GM23338 (cell line): ENCODE measurements at regions not wholly inside any gene's neighbourhood (a gene's known extent, or its start where the extent isn't known, plus 50 kb on each side); places are given as distances from the start of the nearest gene placed in this dataset.

Source experiments
- CTCF ChIP-seq, 2 experiments: fragments of 200-600 bp in 1 of 2; sonication (generic) in 1 of 2; conservative IDR thresholded peaks; 2 replicates each; pipeline versions ENCODE4 v1.5.1 to v1.6.1; 2016 to 2017; ENCODE audit warnings: antibody characterized with exemption in 2 of 2, low read depth in 2 of 2, mild to moderate bottlenecking in 2 of 2, moderate library complexity in 1 of 2
- ETS1 ChIP-seq: IDR thresholded peaks from 2 replicates; pipeline ENCODE4 v1.6.1; 2016; ENCODE audit warnings: antibody characterized with exemption

- TF ChIP-seq CTCF (conservative IDR thresholded peaks at IDR 0.05; ENCODE audit: low read depth in 2 of 2) (no peak), ETS1 (no peak)
These were observed 68.1 kb downstream of the TTC6 start for GRCh38 chr14:37663498-37663897.
